Heart right ventricle (tissue), 16 donors: ENCODE measurements at regions not wholly inside any gene's neighbourhood (a gene's known extent, or its start where the extent isn't known, plus 50 kb on each side); places are given as distances from the start of the nearest gene placed in this dataset.
A peak's percentile ranks its signal among the peaks of the same experiment; 100 is the strongest.
"Not testable (repeated sequence)": the region's sequence is repeated elsewhere in the genome, so short reads cannot be mapped to it uniquely, and the experiment has no call there.

ENCODE experiments used
- ATAC-seq, 8 donors: fragments of 200-7000 bp; cut with Tn5 transposase; one replicate each; pipeline ENCODE4 v1.9.1; 2020; ENCODE audit warnings: mild to moderate bottlenecking in 8 of 8, moderate library complexity in 8 of 8, moderate number of reproducible peaks in 1 of 8
- DNase-seq, 2 donors: peaks; one replicate each; pipeline ENCODE4 v3.0.0-alpha.2; 2020
- H3K27ac ChIP-seq, 10 donors: fragments of 200-600 bp; sonication (generic) in 2 of 10; one replicate each; pipeline versions ENCODE4 v1.5.0 to v1.8.0; 2020 to 2022; ENCODE audit warnings: mild to moderate bottlenecking in 3 of 10
- H3K27me3 ChIP-seq, 7 donors: fragments of 200-600 bp; one replicate each; pipeline ENCODE4 v1.8.0; 2021 to 2022; ENCODE audit warnings: mild to moderate bottlenecking in 2 of 7
- H3K36me3 ChIP-seq, 9 donors: fragments of 200-600 bp; sonication (generic) in 1 of 9; one replicate each; pipeline versions ENCODE4 v1.5.0 to v1.8.0; 2020 to 2022; ENCODE audit warnings: mild to moderate bottlenecking in 2 of 9
- H3K4me1 ChIP-seq, 9 donors: fragments of 200-600 bp; sonication (generic) in 1 of 9; one replicate each; pipeline versions ENCODE4 v1.5.0 to v1.8.0; 2020 to 2022; ENCODE audit warnings: mild to moderate bottlenecking in 4 of 9
- H3K4me3 ChIP-seq, 10 donors: fragments of 200-600 bp; sonication (generic) in 2 of 10; one replicate each; pipeline versions ENCODE4 v1.5.0 to v1.8.0; 2020 to 2022; ENCODE audit warnings: mild to moderate bottlenecking in 7 of 10, moderate library complexity in 2 of 10
- H3K9me3 ChIP-seq, 11 donors: fragments of 200-600 bp in 10 of 11; sonication (generic) in 2 of 11; one replicate each; pipeline versions ENCODE4 v1.5.0 to v1.8.0; 2013 to 2022; ENCODE audit warnings: mild to moderate bottlenecking in 2 of 11, control low read depth in 1 of 11, moderate library complexity in 1 of 11
- CTCF ChIP-seq, 9 donors: fragments of 200-600 bp; sonication (generic) in 2 of 9; IDR thresholded peaks; one replicate each; pipeline versions ENCODE4 v1.5.0 to v1.8.0; 2021 to 2022; ENCODE audit warnings: antibody characterized with exemption in 9 of 9, mild to moderate bottlenecking in 5 of 9, moderate library complexity in 1 of 9
- WGBS, 2 donors: extraction: QIAGEN DNeasy Blood & Tissue Kit; methylation state at CpG; one replicate each; pipeline ENCODE4 v1.1.7; 2013; ENCODE audit warnings: inconsistent platforms in 1 of 2; 5-methylcytosine and 5-hydroxymethylcytosine counted together
- intact Hi-C, 10 donors: fragments of 100-400 bp; cut with DNase I; formaldehyde crosslinking; loops; one replicate each; pipeline versions ENCODE4 v1.11.1 to v1.14.2; 2022
- donor health status: Arrhythmogenic right ventricular cardiomyopathy.
- donor health status: ischemic (EF 13 %, LVEDD 7.1; RV severe dilation, severe dysfunction).
- donor health status: healthy with polysubstance abuse.
- donor health status: DM: no; HTN: yes; CAD: no.
- donor health status: DM: no; HTN: no; CAD: no.
- donor health status: ischemic (EF 25% LVEDD 6.9; RV normal size, moderate dysfunction).
- donor health status: ischemic (EF 25% LVEDD 5.7; RV mildly dilated, moderate dysfunction).
- donor health status: healthy.
- donor health status: DM: yes; HTN: yes; CAD: no.
- donor health status: Ischemic cardiomyopathy.
- donor health status: ischemic (EF 35%, LVEDD 5.7; RV mildly dilated, moderate dysfunction).
- donor health status: nonischemic (EF 11% LVEDD 7.7; RV severe dilation, severe dysfunction).
- donor health status: DM: yes; HTN: yes; CAD: no.
- donor health status: PGD.
- donor health status: ischemic (EF 29% LVEDD 5.4; RV normal size, mild dysfunction).
- donor health status: nonischemic (EF 23%, LVEDD 6.1; RV moderate dilation, normal function).

- H3K9me3 ChIP-seq, H3K27ac ChIP-seq, H3K27me3 ChIP-seq, H3K4me3 ChIP-seq, DNase-seq, intact Hi-C loops, ATAC-seq, H3K36me3 ChIP-seq: not testable (repeated sequence)
- peaks cover 0 to 21% (median 7%) of the 10 kb centered on the region in 9 donors for H3K4me1 ChIP-seq
- WGBS, 2 donors, result 96 to 100% methylated on average over 1 of the region's 1 CpG
Observed at GRCh38 chr2:87488021-87488420, 259.9 kb upstream of the PLGLB2 start.

GRCh38 chr2:87488991-87489390 lies 258.9 kb upstream of the PLGLB2 start:
- H3K4me1 ChIP-seq, result peaks cover 0 to 17% (median 4%) of the 10 kb centered on the region in 9 donors
- H3K36me3 ChIP-seq, H3K9me3 ChIP-seq, H3K4me3 ChIP-seq, intact Hi-C loops, ATAC-seq, H3K27me3 ChIP-seq, DNase-seq, H3K27ac ChIP-seq: not testable (repeated sequence)
- 89 to 93% methylated on average over 3 of the region's 3 CpGs for WGBS, 2 donors

- 83 to 87% methylated on average over 5 of the region's 5 CpGs for WGBS, 2 donors
- ATAC-seq, H3K27me3 ChIP-seq, intact Hi-C loops, H3K9me3 ChIP-seq, DNase-seq, H3K36me3 ChIP-seq, H3K4me3 ChIP-seq: not testable (repeated sequence)
- Histone ChIP-seq H3K4me1 (peaks cover 0 to 16% (median 7%) of the 10 kb centered on the region in 9 donors), H3K27ac (peak overlapping the region in 1 of 10 donors; percentile 79)
Observed at GRCh38 chr2:87494846-87495245, 253.0 kb upstream of the PLGLB2 start.

- DNase-seq, H3K4me3 ChIP-seq, H3K27me3 ChIP-seq, ATAC-seq, intact Hi-C loops, H3K9me3 ChIP-seq, H3K36me3 ChIP-seq: not testable (repeated sequence)
- Histone ChIP-seq H3K4me1 (peaks cover 0 to 22% (median 12%) of the 10 kb centered on the region in 9 donors), H3K27ac (peak overlapping the region in 1 of 10 donors; percentile 79)
- 92 to 95% methylated on average over 4 to 5 of the region's 5 CpGs for WGBS, 2 donors
Observed at GRCh38 chr2:87495455-87495854, 252.4 kb upstream of the PLGLB2 start.

GRCh38 chr2:87496036-87497006 lies 251.6 kb upstream of the PLGLB2 start:
- H3K36me3 ChIP-seq, H3K9me3 ChIP-seq, DNase-seq, H3K27me3 ChIP-seq, H3K4me3 ChIP-seq, intact Hi-C loops: not testable (repeated sequence)
- ATAC-seq, result peak; percentile 93 to 96 (median 95)
- 20 to 26% methylated on average over 1 to 2 of the region's 6 CpGs for WGBS, 2 donors
- TF ChIP-seq CTCF (IDR thresholded peaks at IDR 0.05), result peak in 8 of 9 donors; percentile 11 to 56 (median 42)
- peaks cover 0 to 31% (median 15%) of the 10 kb centered on the region in 9 donors for H3K4me1 ChIP-seq
- peak overlapping the region in 2 of 10 donors; percentile 35 to 47 for H3K27ac ChIP-seq

- WGBS, 2 donors, result 48 to 80% methylated on average over 1 to 2 of the region's 3 CpGs
- H3K27me3 ChIP-seq, intact Hi-C loops, H3K36me3 ChIP-seq, H3K9me3 ChIP-seq, DNase-seq, H3K4me3 ChIP-seq: not testable (repeated sequence)
- Histone ChIP-seq H3K4me1 (peaks cover 0 to 31% (median 15%) of the 10 kb centered on the region in 9 donors), H3K27ac (peak overlapping the region in 1 of 10 donors; percentile 47)
- ATAC-seq, result peak in 5 of 8 donors; percentile 11 to 55 (median 16)
Observed at GRCh38 chr2:87497135-87497534, 250.8 kb upstream of the PLGLB2 start.

GRCh38 chr2:87497700-87498099 lies 250.2 kb upstream of the PLGLB2 start:
- Histone ChIP-seq H3K27ac (peak overlapping the region in 5 of 10 donors; percentile 21 to 66 (median 34)), H3K4me1 (peaks cover 0 to 31% (median 15%) of the 10 kb centered on the region in 9 donors)
- intact Hi-C loops, DNase-seq, H3K4me3 ChIP-seq, H3K36me3 ChIP-seq, H3K27me3 ChIP-seq, H3K9me3 ChIP-seq, ATAC-seq: not testable (repeated sequence)
- WGBS, 2 donors, result 85 to 88% methylated on average over 3 of the region's 4 CpGs

- H3K27me3 ChIP-seq, H3K9me3 ChIP-seq, H3K36me3 ChIP-seq, intact Hi-C loops: not testable (repeated sequence)
- peak overlapping the region in 6 of 10 donors; percentile 14 to 46 (median 32) for H3K4me3 ChIP-seq
- H3K27ac ChIP-seq, result peak overlapping the region in 7 of 10 donors; percentile 12 to 76 (median 48)
- DNase-seq (peak in 1 of 2 donors; percentile 27), ATAC-seq (peak in 7 of 8 donors; percentile 12 to 50 (median 26))
- 17 to 23% methylated on average over 6 of the region's 12 CpGs for WGBS, 2 donors
- H3K4me1 ChIP-seq, result peaks cover 0 to 31% (median 15%) of the 10 kb centered on the region in 9 donors
Observed at GRCh38 chr2:87498169-87498853, 249.6 kb upstream of the PLGLB2 start.

- Histone ChIP-seq H3K27ac (peak overlapping the region in 6 of 10 donors; percentile 35 to 76 (median 54)), H3K4me1 (peaks cover 0 to 31% (median 15%) of the 10 kb centered on the region in 9 donors), H3K4me3 (peak overlapping the region in 6 of 10 donors; percentile 14 to 46 (median 32))
- peak in 4 of 8 donors; percentile 15 to 36 (median 22) for ATAC-seq
- H3K36me3 ChIP-seq, intact Hi-C loops, H3K27me3 ChIP-seq, DNase-seq, H3K9me3 ChIP-seq: not testable (repeated sequence)
- WGBS, 2 donors, result 0% methylated on average over 1 of the region's 7 CpGs; no CpG with 5 or more reads in 1 of the 2 donors
Observed at GRCh38 chr2:87498854-87499238, 249.0 kb upstream of the PLGLB2 start.
